HG03565 (cell line): ENCODE measurements at regions not wholly inside any gene's neighbourhood (a gene's known extent, or its start where the extent isn't known, plus 50 kb on each side); places are given as distances from the start of the nearest gene placed in this dataset.
A peak's percentile ranks its signal among the peaks of the same experiment; 100 is the strongest.
"Not testable (repeated sequence)": the region's sequence is repeated elsewhere in the genome, so short reads cannot be mapped to it uniquely, and the experiment has no call there.

Experiments
- ATAC-seq: cut with Tn5 transposase; IDR thresholded peaks from one replicate; pipeline ENCODE4 v1.9.1; 2021; ENCODE audit warnings: mild to moderate bottlenecking, moderate library complexity; ENCODE audit not compliant: unreplicated experiment

GRCh38 chr21:36207577-36208320, 51.1 kb downstream of the DOP1B start:
- ATAC-seq = no peak

DNA sequence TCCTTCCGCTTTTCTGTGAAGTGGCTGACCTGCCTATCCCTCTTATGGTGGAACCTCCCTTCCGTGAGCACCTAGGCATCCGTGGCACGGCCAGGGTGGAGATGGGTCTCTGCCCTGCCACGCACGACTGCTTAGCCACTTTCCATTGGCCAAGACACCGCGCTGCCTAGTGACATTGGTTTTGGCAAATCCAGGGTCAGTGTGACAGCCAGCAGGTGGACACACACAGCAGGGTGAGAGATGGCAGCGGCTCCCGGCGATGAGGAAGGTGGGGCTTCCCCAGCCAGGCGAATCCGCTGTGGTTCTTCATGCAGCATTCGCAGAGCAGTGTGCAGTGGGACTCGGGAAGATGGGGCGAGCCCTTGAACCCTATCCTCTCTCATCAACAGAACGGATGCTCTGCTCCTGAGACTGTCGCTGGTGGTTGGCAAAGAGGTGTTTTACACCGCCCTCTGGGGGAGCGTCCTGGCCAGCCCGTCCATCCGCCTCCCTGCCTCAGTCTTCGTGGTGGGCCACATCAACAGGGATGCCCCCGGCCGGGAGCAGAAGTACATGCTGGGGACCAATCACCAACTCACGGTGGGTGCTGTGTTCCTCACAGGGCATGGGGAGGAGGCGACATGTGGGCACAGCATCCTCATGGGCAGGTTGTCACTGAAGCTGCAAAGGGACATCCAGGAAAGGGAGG, 51.8 kb downstream of the DOP1B start:
- no peak for ATAC-seq

DNA sequence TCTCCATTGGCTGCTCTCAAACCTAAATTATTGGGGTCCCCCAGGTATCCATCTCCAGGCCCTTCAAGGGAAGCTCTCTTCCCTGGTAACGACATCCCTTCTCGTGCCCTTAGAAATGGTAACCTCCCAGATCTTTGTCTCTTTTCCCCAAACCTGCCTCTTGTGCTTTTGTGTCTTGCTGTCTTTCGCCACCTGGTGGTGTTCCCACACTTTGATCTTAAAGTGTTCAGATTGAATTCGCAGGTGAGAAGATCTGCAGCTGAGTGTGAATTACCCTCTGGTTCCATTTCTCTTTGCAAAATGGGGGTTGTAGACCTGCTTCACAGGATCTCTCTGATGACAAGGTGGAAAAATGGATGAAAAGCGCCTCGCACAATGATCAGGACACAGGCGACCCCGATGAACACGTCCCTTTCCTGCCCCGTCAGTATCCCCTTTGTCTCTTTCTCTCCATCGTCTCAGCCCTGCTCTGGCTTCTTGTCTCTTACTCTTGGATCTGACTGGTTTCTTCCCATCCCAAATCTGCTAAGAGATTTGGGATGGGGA, 53.1 kb downstream of the DOP1B start:
- ATAC-seq = no peak

DNA sequence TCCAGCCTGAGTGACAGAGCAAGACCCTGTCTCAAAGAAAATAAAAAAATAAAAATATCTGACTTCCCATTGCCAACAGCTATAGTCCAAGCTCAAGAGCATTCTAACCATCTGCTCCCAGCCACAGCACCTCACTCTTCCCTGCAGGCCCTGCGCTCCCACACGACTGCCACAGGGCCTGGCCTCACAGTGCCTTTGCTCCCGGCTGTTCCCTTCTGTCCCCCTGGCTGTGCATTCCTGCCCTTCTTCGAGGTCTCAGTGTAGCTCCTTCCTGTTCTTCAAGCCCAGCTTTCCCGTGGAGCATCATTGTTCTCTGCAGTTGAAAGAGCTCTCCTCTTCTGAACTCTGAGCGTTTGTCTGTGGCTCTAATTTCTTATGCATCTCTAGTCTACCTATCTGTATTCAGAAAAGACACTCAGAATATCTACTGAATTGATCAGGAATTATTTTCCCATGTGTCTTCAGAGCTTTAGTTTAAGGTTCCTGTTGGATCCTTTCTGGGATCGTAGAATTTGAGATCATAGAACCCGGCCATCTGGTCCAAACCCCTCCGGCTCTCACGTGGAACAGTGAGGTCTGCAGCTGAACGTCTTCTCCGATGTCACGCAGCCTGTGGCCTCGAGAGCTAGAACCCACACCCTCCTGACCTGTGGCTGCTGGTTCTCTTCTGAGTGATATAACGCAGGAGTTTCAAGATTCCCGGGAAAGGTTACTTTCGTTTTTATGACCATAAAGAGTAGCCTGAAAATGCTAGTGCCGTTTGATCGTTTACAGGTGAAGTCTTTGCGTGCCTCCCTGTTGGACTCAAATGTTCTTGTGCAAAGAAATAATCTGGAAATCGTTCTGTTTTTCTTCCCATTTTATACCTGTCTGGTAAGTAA, 54.4 kb downstream of the DOP1B start:
- no peak for ATAC-seq

DNA sequence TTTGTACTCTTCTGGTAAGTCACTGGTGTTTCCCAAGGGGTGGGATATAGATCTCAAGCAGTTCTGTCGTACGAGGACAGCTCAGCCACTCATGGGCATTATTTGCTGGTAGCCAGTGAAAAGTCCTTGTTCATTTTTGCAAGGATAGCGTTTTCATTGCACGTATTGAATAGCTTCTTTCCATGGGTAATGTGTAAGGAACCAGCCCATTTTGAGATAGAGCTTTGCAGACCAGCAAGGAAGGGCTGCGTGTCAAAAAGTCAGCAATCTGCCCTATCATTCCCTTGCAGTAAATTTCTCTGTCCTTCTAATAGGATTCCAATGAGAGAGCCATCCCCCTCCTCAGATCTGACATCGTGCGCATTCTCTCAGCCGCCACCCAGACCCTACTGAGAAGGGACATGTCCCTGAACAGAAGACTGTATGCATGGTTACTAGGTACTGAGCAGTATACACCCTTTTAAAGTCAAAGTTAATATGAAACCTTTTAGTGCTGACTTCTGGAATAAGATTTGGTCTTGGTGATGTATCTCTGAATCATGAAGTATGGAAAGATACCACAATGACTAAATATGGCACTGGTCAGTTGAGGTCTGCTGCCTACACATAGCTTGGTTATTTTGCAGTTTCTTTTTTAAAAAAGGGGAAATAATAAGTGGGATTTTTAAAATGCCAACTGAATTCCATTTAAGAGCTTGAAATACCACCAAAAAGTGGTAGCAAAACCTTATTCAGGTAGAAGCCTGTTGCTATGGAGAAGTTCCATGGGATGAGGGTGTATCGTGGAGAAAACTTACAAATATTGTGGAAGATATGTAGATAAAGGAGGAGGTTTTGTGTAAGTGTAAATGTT, 55.3 kb downstream of the DOP1B start:
- ATAC-seq = no peak

GRCh38 chr21:36212513-36212780, 55.8 kb downstream of the DOP1B start:
- ATAC-seq = no peak

GRCh38 chr21:36214561-36214960, 57.9 kb downstream of the DOP1B start:
- ATAC-seq = no peak

- no peak for ATAC-seq
These were observed 61.1 kb downstream of the DOP1B start for GRCh38 chr21:36217743-36218142.

DNA sequence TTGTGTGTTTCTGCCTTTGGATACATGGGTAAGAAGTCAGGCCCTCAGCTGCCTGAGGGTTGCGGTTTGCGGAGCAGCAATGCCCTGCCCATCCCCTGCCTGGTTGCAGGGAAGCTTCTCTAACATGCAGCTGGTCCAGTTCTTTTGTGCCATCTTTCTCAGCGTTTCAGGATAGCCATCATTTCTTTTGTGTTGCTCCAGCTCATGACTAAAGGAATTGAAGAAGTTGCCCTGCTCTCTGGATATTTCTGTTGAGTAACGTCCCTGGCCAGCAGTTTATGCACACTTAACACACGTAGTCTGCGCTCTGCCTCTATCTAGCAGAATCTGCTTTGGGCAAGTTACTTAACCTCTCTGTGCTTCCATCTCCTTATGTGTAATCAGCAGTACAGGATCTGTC, 62.1 kb downstream of the DOP1B start:
- ATAC-seq = no peak

DNA sequence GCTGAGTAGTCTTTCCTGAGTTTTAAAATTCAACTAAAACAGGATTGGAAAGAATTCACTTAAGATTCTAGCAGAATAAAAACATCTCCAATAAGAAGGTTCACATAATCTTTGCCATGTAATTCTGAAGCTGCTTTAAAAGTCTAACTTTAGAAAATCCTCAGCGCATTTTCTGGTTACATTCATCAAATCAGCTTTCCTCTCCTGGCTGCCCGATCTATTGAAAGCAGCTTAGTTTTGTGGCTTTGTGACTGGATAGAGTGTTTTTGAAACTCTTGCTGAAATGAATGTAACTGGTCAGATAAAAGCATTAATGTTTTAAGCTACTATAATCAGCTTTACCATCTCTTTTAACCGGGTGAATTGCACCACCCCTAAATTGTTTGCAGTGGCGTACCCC, 66.8 kb downstream of the DOP1B start:
- no peak for ATAC-seq

DNA sequence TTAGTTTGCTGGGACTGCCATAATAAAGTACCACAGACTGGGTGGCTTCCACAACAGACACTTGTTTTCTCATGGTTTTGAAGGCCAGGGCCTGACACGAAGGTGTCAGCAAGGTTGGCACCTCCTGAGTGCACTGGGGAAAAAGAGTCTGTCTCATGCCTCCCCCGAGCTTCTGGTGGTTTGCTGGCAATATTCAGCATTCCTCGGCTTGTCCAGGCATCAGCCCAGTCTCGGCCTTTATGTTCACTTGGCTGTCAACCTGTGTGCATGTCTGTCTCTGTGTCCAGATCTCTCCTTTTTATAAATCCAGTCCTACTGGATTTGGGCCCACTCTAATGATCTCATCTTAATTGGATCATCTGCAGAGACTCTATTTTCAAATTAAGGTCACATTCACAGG, 72.6 kb downstream of the DOP1B start:
- ATAC-seq = no peak

DNA sequence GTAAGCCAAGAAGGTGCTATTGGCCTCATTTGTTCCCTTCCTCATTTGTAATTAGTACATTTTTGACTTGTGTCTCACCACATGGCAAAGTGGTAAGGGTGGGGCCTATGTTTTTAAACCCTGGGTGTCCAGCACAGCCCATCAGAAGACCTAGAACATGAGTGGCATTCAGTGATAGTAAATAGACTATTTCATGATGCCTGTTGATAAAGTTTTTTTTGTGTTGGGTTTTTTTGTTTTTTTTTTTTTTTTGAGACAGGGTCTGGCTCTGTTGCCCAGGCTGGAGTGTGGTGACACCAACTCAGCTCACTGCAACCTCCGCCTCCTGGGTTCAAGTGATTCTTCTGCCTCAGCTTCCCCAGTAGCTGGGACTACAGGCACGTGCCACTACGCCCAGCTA, 74.8 kb downstream of the DOP1B start:
- ATAC-seq = not testable (repeated sequence)

GRCh38 chr21:36232641-36233040, 76.0 kb downstream of the DOP1B start:
- ATAC-seq = no peak

- ATAC-seq = no peak
These were observed 78.5 kb downstream of the DOP1B start for GRCh38 chr21:36235058-36235582.

GRCh38 chr21:36236052-36236730, 79.6 kb downstream of the DOP1B start:
- peak; percentile 49 for ATAC-seq

- no peak for ATAC-seq
These were observed 80.8 kb downstream of the DOP1B start for GRCh38 chr21:36237441-36237840.

DNA sequence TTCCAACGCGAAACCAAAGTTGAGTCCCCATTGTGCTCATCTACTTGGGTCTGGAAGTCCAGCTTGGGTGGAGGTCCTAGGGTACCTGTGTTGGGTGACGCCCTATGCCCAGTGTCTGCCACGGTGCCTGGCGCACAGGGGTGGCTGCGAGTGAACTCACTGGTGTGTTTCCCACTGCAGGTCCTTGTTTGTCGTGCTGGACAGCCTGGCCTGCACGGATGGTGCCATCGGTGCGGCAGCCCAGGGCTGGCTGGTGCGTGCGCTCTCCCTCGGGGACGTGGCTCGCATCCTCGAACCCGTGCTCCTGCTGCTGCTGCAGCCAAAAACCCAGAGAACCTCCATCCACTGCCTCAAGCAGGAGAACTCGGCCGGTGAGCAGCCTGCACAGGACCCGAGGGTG, 80.4 kb upstream of the MORC3 start:
- ATAC-seq = no peak

- ATAC-seq = no peak
These were observed 78.3 kb upstream of the MORC3 start for GRCh38 chr21:36241717-36242116.

DNA sequence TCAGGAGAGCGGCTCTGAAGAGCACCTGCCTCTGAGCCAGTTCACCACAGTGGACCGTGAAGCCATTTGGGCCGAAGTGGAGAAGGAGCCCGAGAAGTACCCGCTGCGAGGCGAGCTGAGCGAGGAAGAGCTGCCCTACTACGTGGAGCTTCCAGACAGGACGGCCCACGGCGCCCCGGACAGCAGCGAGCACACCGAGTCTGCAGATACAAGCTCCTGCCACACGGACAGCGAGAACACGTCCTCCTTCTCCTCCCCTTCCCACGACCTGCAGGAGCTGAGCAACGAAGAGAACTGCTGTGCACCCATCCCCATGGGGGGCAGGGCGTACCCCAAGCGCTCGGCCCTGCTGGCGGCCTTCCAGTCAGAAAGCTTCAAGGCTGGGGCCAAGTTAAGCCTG, 74.9 kb upstream of the MORC3 start:
- ATAC-seq = no peak

DNA sequence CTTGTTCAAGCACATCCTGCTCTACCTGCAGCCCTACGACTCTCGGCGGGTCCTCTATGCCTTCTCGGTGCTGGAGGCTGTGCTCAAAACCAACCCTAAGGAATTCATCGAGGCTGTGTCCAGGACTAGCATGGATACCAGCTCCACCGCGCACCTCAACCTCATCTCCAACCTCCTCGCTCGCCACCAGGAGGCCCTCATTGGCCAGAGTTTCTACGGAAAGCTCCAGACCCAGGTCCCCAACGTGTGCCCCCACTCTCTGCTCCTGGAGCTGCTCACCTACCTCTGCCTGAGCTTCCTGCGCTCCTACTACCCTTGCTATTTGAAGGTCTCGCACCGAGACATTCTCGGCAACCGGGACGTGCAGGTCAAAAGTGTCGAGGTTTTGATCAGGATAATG, 74.3 kb upstream of the MORC3 start:
- no peak for ATAC-seq
